Keratinocyte (primary cell): ENCODE measurements at regions not wholly inside any gene's neighbourhood (a gene's known extent, or its start where the extent isn't known, plus 50 kb on each side); places are given as distances from the start of the nearest gene placed in this dataset.

ENCODE experiments used
- DNase-seq: peaks from one replicate; pipeline ENCODE4 v3.0.0-alpha.2; 2011; ENCODE audit warnings: low read depth, missing footprints, low spot score
- FAIRE-seq: peaks from 2 replicates; lab custom pipeline; 2011; peaks lifted over from hg19 to GRCh38; lab: Jason Lieb, UNC
- H2AFZ ChIP-seq: 2 replicates; pipeline ENCODE4 v1.6.0; 2012; ENCODE audit warnings: low read length, control low read depth, inconsistent platforms; ENCODE audit not compliant: control insufficient read depth
- H3K27ac ChIP-seq: 2 replicates; pipeline ENCODE4 v1.5.1; 2011; ENCODE audit warnings: low read length; ENCODE audit not compliant: control insufficient read depth, insufficient read depth
- H3K27me3 ChIP-seq: 3 replicates; pipeline ENCODE4 v1.6.0; 2011; ENCODE audit warnings: low read length; ENCODE audit not compliant: control insufficient read depth, insufficient read depth; ENCODE audit errors: extremely low read depth
- H3K36me3 ChIP-seq, 2 experiments: 2 replicates in 1 of 2; 3 replicates in 1 of 2; pipeline ENCODE4 v1.5.1; 2011; ENCODE audit warnings: low read length in 2 of 2, mild to moderate bottlenecking in 1 of 2; ENCODE audit not compliant: control insufficient read depth in 2 of 2, insufficient read depth in 2 of 2; ENCODE audit errors: extremely low read depth in 1 of 2
- H3K4me1 ChIP-seq: 3 replicates; pipeline ENCODE4 v1.5.1; 2011; ENCODE audit warnings: low read length; ENCODE audit not compliant: control insufficient read depth, insufficient read depth; ENCODE audit errors: extremely low read depth
- H3K4me2 ChIP-seq: 3 replicates; pipeline ENCODE4 v1.6.0; 2011; ENCODE audit warnings: low read depth, low read length; ENCODE audit not compliant: control insufficient read depth, insufficient read depth; ENCODE audit errors: extremely low read depth
- H3K4me3 ChIP-seq, 3 experiments: fragments of 200-600 bp in 1 of 3; sonication (generic) in 1 of 3; 2 replicates in 2 of 3; 3 replicates in 1 of 3; pipeline ENCODE4 v1.5.1; 2011 to 2016; ENCODE audit warnings: low read length in 3 of 3, mild to moderate bottlenecking in 3 of 3, control low read depth in 2 of 3, inconsistent platforms in 1 of 3, low read depth in 1 of 3, mixed read lengths in 1 of 3, mixed run types in 1 of 3, moderate library complexity in 1 of 3; ENCODE audit not compliant: control insufficient read depth in 2 of 3, insufficient read depth in 2 of 3; ENCODE audit errors: extremely low read depth in 1 of 3
- H3K79me2 ChIP-seq: 2 replicates; pipeline ENCODE4 v1.6.0; 2012; ENCODE audit warnings: low read length; ENCODE audit not compliant: control insufficient read depth, insufficient read depth
- H3K9ac ChIP-seq: 3 replicates; pipeline ENCODE4 v1.6.0; 2011; ENCODE audit warnings: low read length; ENCODE audit not compliant: control insufficient read depth, insufficient read depth; ENCODE audit errors: extremely low read depth
- H3K9me1 ChIP-seq: 3 replicates; pipeline ENCODE4 v1.6.0; 2011; ENCODE audit warnings: low read length; ENCODE audit not compliant: control insufficient read depth, insufficient read depth; ENCODE audit errors: extremely low read depth
- H3K9me3 ChIP-seq: 2 replicates; pipeline ENCODE4 v1.5.1; 2012; ENCODE audit warnings: low read depth, low read length; ENCODE audit not compliant: control insufficient read depth
- H4K20me1 ChIP-seq: 3 replicates; pipeline ENCODE4 v1.6.0; 2011; ENCODE audit warnings: low read length; ENCODE audit not compliant: control insufficient read depth, insufficient read depth; ENCODE audit errors: extremely low read depth
- CTCF ChIP-seq, 3 experiments: IDR thresholded peaks in 1 of 3; conservative IDR thresholded peaks in 1 of 3; optimal IDR thresholded peaks in 1 of 3; 2 replicates in 2 of 3; 3 replicates in 1 of 3; pipeline versions ENCODE3 to v1.5.1; 2011; ENCODE audit warnings: low read length in 3 of 3, mild to moderate bottlenecking in 3 of 3, moderate library complexity in 2 of 3, control low read depth in 1 of 3, inconsistent platforms in 1 of 3; ENCODE audit not compliant: insufficient read depth in 2 of 3; ENCODE audit errors: extremely low read depth in 1 of 3
- EZH2 ChIP-seq: IDR thresholded peaks from one replicate; pipeline ENCODE4 v1.6.1; 2012; ENCODE audit warnings: inconsistent platforms, mild to moderate bottlenecking, low read length, moderate library complexity
- dilution Hi-C: fragments of 300-500 bp; cut with MboI; formaldehyde crosslinking; loops from one replicate; pipeline ENCODE4 v1.7.0; 2020; ENCODE audit warnings: low sequenced_read_pairs; ENCODE audit not compliant: extremely low pct_ligation_motif_present

- Histone ChIP-seq H3K4me3 (no peak overlapping the region), H3K27me3 (no peaks in the 10 kb centered on the region), H3K4me1 (peaks cover 7% of the 10 kb centered on the region), H3K9me3 (no peaks in the 10 kb centered on the region), H3K27ac (no peak overlapping the region), H4K20me1 (no peaks in the 10 kb centered on the region), H3K9me1 (no peaks in the 10 kb centered on the region), H3K36me3 (no peaks in the 10 kb centered on the region), H3K4me2 (no peak overlapping the region), H3K9ac (no peak overlapping the region), H2AFZ (no peak overlapping the region), H3K79me2 (no peaks in the 10 kb centered on the region)
- FAIRE-seq: no peak
- TF ChIP-seq CTCF (optimal IDR thresholded peaks at IDR 0.05 in 1 of 3, IDR thresholded peaks at IDR 0.05 in 1 of 3, conservative IDR thresholded peaks at IDR 0.05 in 1 of 3; ENCODE audit: extremely low read depth in 1 of 3, insufficient read depth in 2 of 3, low read length in 3 of 3): no peak
- TF ChIP-seq EZH2: no peak
- dilution Hi-C loops: no loop called here
- no peak for DNase-seq
Observed at GRCh38 chr6:9537381-9537780, 877.5 kb downstream of the TFAP2A start.

GRCh38 chr6:9535106-9535505, 879.8 kb downstream of the TFAP2A start:
- Histone ChIP-seq H3K9me1 (no peaks in the 10 kb centered on the region), H4K20me1 (no peaks in the 10 kb centered on the region), H3K9ac (no peak overlapping the region), H3K4me3 (no peak overlapping the region), H3K79me2 (no peaks in the 10 kb centered on the region), H3K27me3 (no peaks in the 10 kb centered on the region), H3K9me3 (no peaks in the 10 kb centered on the region), H2AFZ (no peak overlapping the region), H3K27ac (no peak overlapping the region), H3K4me2 (no peak overlapping the region), H3K4me1 (peaks cover 9% of the 10 kb centered on the region), H3K36me3 (no peaks in the 10 kb centered on the region)
- TF ChIP-seq CTCF (optimal IDR thresholded peaks at IDR 0.05 in 1 of 3, IDR thresholded peaks at IDR 0.05 in 1 of 3, conservative IDR thresholded peaks at IDR 0.05 in 1 of 3; ENCODE audit: extremely low read depth in 1 of 3, insufficient read depth in 2 of 3, low read length in 3 of 3) (no peak), EZH2 (no peak)
- DNase-seq: no peak
- dilution Hi-C loops: no loop called here
- FAIRE-seq: no peak
